Neural progenitor cell (in vitro differentiated cells): ENCODE measurements at regions not wholly inside any gene's neighbourhood (a gene's known extent, or its start where the extent isn't known, plus 50 kb on each side); places are given as distances from the start of the nearest gene placed in this dataset.

Experiments
- DNase-seq: peaks from one replicate; pipeline ENCODE4 v3.0.0-alpha.2; 2016; ENCODE audit warnings: low spot score
- H2AFZ ChIP-seq: fragments of 200-600 bp; sonication (generic); replicated peaks from 2 replicates; pipeline ENCODE4 v1.6.1; 2016; ENCODE audit warnings: antibody characterized with exemption
- H3F3A ChIP-seq: fragments of 200-600 bp; sonication (generic); 2 replicates; pipeline ENCODE4 v1.6.1; 2016; ENCODE audit warnings: antibody characterized with exemption, low read depth
- H3K27ac ChIP-seq: fragments of 200-600 bp; sonication (generic); 2 replicates; pipeline ENCODE4 v1.5.1; 2016; ENCODE audit warnings: mild to moderate bottlenecking
- H3K27me3 ChIP-seq: fragments of 200-600 bp; sonication (generic); 2 replicates; pipeline ENCODE4 v1.6.1; 2016; ENCODE audit warnings: mild to moderate bottlenecking, moderate library complexity
- H3K36me3 ChIP-seq: fragments of 200-600 bp; sonication (generic); 2 replicates; pipeline ENCODE4 v1.5.1; 2016
- H3K4me1 ChIP-seq: fragments of 200-600 bp; sonication (generic); 2 replicates; pipeline ENCODE4 v1.6.1; 2016; ENCODE audit warnings: mixed run types
- H3K4me2 ChIP-seq: fragments of 200-600 bp; sonication (generic); 2 replicates; pipeline ENCODE4 v1.6.1; 2016
- H3K4me3 ChIP-seq: fragments of 200-600 bp; sonication (generic); 2 replicates; pipeline ENCODE4 v1.5.1; 2016
- H3K79me2 ChIP-seq: fragments of 200-600 bp; sonication (generic); 2 replicates; pipeline ENCODE4 v1.6.1; 2016; ENCODE audit warnings: low read depth
- H3K9ac ChIP-seq: fragments of 200-600 bp; sonication (generic); 2 replicates; pipeline ENCODE4 v1.6.1; 2016
- H3K9me3 ChIP-seq: fragments of 200-600 bp; sonication (generic); 2 replicates; pipeline ENCODE4 v1.5.1; 2016; ENCODE audit warnings: low read depth
- H4K20me1 ChIP-seq: fragments of 200-600 bp; sonication (generic); 2 replicates; pipeline ENCODE4 v1.6.1; 2016; ENCODE audit warnings: low read depth
- H3K27ac Mint-ChIP-seq: 3 replicates; pipeline ENCODE4 v1.8.0; 2021; ENCODE audit warnings: mixed read lengths
- H3K27me3 Mint-ChIP-seq: 2 replicates; pipeline ENCODE4 v1.8.0; 2022; ENCODE audit warnings: low read depth, mild to moderate bottlenecking, inconsistent platforms, moderate library complexity, mixed read lengths; ENCODE audit not compliant: insufficient read depth
- H3K36me3 Mint-ChIP-seq: 3 replicates; pipeline ENCODE4 v1.8.0; 2021; ENCODE audit warnings: mixed read lengths
- H3K4me1 Mint-ChIP-seq: 3 replicates; pipeline ENCODE4 v1.8.0; 2021; ENCODE audit warnings: mixed read lengths
- H3K4me3 Mint-ChIP-seq: 3 replicates; pipeline ENCODE4 v1.8.0; 2021; ENCODE audit warnings: mild to moderate bottlenecking, moderate library complexity, mixed read lengths
- H3K9me3 Mint-ChIP-seq: 3 replicates; pipeline ENCODE4 v1.8.0; 2020; ENCODE audit warnings: mixed read lengths
- CTCF ChIP-seq: fragments of 200-600 bp; sonication (generic); IDR thresholded peaks from 2 replicates; pipeline ENCODE4 v1.5.1; 2017; ENCODE audit warnings: antibody characterized with exemption, mild to moderate bottlenecking
- EZH2 ChIP-seq: fragments of 200-600 bp; sonication (generic); IDR thresholded peaks from 2 replicates; pipeline ENCODE4 v1.6.1; 2017; ENCODE audit warnings: antibody characterized with exemption, mild to moderate bottlenecking, moderate library complexity
- EZH2phosphoT487 ChIP-seq: fragments of 200-600 bp; sonication (generic); IDR thresholded peaks from 2 replicates; pipeline ENCODE4 v1.6.1; 2017; ENCODE audit warnings: antibody characterized with exemption

GRCh38 chr1:239232921-239233320, 153.4 kb upstream of the CHRM3 start:
- DNase-seq: no peak
- no peak overlapping the region for H3K4me3 Mint-ChIP-seq
- no peak overlapping the region for H3K27ac Mint-ChIP-seq

GRCh38 chr1:239228451-239228850, 157.9 kb upstream of the CHRM3 start:
- no peaks in the 10 kb centered on the region for H3K4me1 Mint-ChIP-seq
- H3K9ac ChIP-seq: no peak overlapping the region
- no peak for TF ChIP-seq EZH2
- no peak for TF ChIP-seq CTCF
- TF ChIP-seq EZH2phosphoT487: no peak

More at GRCh38 chr1:239232921-239233320, 153.4 kb upstream of the CHRM3 start:
- H3K4me2 ChIP-seq: no peak overlapping the region
- no peaks in the 10 kb centered on the region for H3K27me3 Mint-ChIP-seq
- H3K4me3 ChIP-seq: no peak overlapping the region
- no peaks in the 10 kb centered on the region for H3K36me3 ChIP-seq
- H3K4me1 ChIP-seq: no peaks in the 10 kb centered on the region
- TF ChIP-seq CTCF (no peak), EZH2phosphoT487 (no peak), EZH2 (no peak)
- no peaks in the 10 kb centered on the region for H3K36me3 Mint-ChIP-seq
- H4K20me1 ChIP-seq: no peaks in the 10 kb centered on the region
- H3K27me3 ChIP-seq: no peaks in the 10 kb centered on the region
- no peaks in the 10 kb centered on the region for H3K9me3 ChIP-seq
- no peak overlapping the region for H3K27ac ChIP-seq
- H3K9ac ChIP-seq: no peak overlapping the region
- no peaks in the 10 kb centered on the region for H3K9me3 Mint-ChIP-seq
- H2AFZ ChIP-seq: no peak overlapping the region
- H3K4me1 Mint-ChIP-seq: no peaks in the 10 kb centered on the region
- H3F3A ChIP-seq: no peaks in the 10 kb centered on the region
- H3K79me2 ChIP-seq: no peaks in the 10 kb centered on the region

GRCh38 chr1:239225396-239225795, 161.0 kb upstream of the CHRM3 start:
- Histone ChIP-seq H3K4me3 (no peak overlapping the region), H3K9me3 (peaks cover 5% of the 10 kb centered on the region), H3K9ac (no peak overlapping the region), H3K4me1 (no peaks in the 10 kb centered on the region), H4K20me1 (no peaks in the 10 kb centered on the region), H3K27me3 (no peaks in the 10 kb centered on the region), H3K27ac (no peak overlapping the region), H3K79me2 (no peaks in the 10 kb centered on the region), H3F3A (no peaks in the 10 kb centered on the region), H3K36me3 (no peaks in the 10 kb centered on the region), H2AFZ (no peak overlapping the region), H3K4me2 (no peak overlapping the region)
- Mint-ChIP-seq H3K36me3 (peaks cover 2% of the 10 kb centered on the region), H3K9me3 (peaks cover 29% of the 10 kb centered on the region), H3K27me3 (peaks cover 2% of the 10 kb centered on the region), H3K27ac (no peak overlapping the region), H3K4me1 (no peaks in the 10 kb centered on the region), H3K4me3 (no peak overlapping the region)
- TF ChIP-seq CTCF (no peak), EZH2phosphoT487 (no peak), EZH2 (no peak)
- no peak for DNase-seq

More at GRCh38 chr1:239228451-239228850, 157.9 kb upstream of the CHRM3 start:
- H3K9me3 Mint-ChIP-seq: peaks cover 14% of the 10 kb centered on the region
- H2AFZ ChIP-seq: no peak overlapping the region
- H3K27ac Mint-ChIP-seq: no peak overlapping the region
- H3K27ac ChIP-seq: no peak overlapping the region
- H3K4me2 ChIP-seq: no peak overlapping the region
- no peaks in the 10 kb centered on the region for H3K27me3 ChIP-seq
- H3K9me3 ChIP-seq: no peaks in the 10 kb centered on the region
- H3K4me3 ChIP-seq: no peak overlapping the region
- no peak overlapping the region for H3K4me3 Mint-ChIP-seq
- H4K20me1 ChIP-seq: no peaks in the 10 kb centered on the region
- no peaks in the 10 kb centered on the region for H3K4me1 ChIP-seq
- H3F3A ChIP-seq: no peaks in the 10 kb centered on the region
- H3K79me2 ChIP-seq: no peaks in the 10 kb centered on the region
- H3K36me3 ChIP-seq: no peaks in the 10 kb centered on the region
- H3K27me3 Mint-ChIP-seq: peaks cover 2% of the 10 kb centered on the region
- no peak for DNase-seq
- H3K36me3 Mint-ChIP-seq: peaks cover 2% of the 10 kb centered on the region
